ENCODE measurements at regions not wholly inside any gene's neighbourhood (a gene's known extent, or its start where the extent isn't known, plus 50 kb on each side); places are given as distances from the start of the nearest gene placed in this dataset.

DNA sequence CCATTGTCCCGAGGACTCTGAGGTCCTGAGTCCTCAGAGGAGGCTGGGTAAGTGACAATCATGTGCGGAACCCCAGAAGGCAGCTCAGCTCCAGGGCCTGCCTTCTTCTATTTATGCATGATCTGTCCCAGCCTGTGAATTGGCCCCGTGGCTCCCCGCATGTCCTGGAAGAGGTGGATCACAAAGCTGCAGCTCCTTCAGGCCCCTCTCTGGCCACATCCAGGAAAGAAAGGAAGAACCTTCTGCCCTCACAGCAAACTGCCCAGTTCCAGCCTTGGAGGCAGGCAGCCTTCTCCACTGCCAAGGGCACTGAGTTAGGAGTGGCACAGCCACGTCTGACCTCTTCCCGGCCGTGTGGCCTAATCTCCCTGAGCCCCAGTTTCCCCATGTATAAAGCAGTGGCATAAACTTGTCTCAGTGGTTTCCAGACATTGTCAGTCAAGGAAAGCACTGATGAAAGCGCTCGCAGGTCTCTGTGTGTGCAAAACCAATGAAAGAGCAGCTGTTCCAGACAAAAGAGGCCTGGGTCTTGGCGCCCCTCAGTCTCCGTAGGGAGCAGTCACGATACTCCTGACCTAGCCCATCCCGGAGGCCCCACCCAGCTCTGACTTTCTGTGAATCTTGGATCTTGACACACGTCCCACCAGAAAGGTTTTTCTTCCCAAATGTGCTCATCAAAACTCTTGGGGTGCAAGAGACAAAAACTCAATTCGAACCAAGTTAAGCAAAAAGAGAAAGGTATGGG is 497.3 kb downstream of the SHQ1 start:
- no peak for TF ChIP-seq CTCF (IDR thresholded peaks at IDR 0.05)
- TF ChIP-seq POLR2AphosphoS5 (IDR thresholded peaks at IDR 0.05) = no peak
- no peak for TF ChIP-seq POLR2A (IDR thresholded peaks at IDR 0.05; ENCODE audit: low read depth)
- no peak for TF ChIP-seq EP300 (IDR thresholded peaks at IDR 0.05)

Data from esophagus muscularis mucosa (tissue), 4 donors.